Kidney epithelial cell (primary cell): ENCODE measurements at regions not wholly inside any gene's neighbourhood (a gene's known extent, or its start where the extent isn't known, plus 50 kb on each side); places are given as distances from the start of the nearest gene placed in this dataset.

Experiments
- DNase-seq: peaks from one replicate; pipeline ENCODE4 v3.0.0-alpha.2; 2010; ENCODE audit warnings: low read depth
- H3K27me3 ChIP-seq: 2 replicates; pipeline ENCODE4 v1.6.0; 2011; ENCODE audit warnings: low read length; ENCODE audit not compliant: control insufficient read depth, insufficient read depth
- H3K36me3 ChIP-seq: 2 replicates; pipeline ENCODE4 v1.5.1; 2011; ENCODE audit warnings: low read length; ENCODE audit not compliant: control insufficient read depth, insufficient read depth
- H3K4me3 ChIP-seq: 2 replicates; pipeline ENCODE4 v1.5.1; 2011; ENCODE audit warnings: low read depth, mild to moderate bottlenecking, control low read depth, low read length
- CTCF ChIP-seq: IDR thresholded peaks from 2 replicates; pipeline ENCODE4 v1.5.1; 2011; ENCODE audit warnings: mild to moderate bottlenecking, moderate library complexity, low read length, control low read depth, inconsistent platforms; ENCODE audit not compliant: insufficient read depth, poor library complexity, severe bottlenecking

DNA sequence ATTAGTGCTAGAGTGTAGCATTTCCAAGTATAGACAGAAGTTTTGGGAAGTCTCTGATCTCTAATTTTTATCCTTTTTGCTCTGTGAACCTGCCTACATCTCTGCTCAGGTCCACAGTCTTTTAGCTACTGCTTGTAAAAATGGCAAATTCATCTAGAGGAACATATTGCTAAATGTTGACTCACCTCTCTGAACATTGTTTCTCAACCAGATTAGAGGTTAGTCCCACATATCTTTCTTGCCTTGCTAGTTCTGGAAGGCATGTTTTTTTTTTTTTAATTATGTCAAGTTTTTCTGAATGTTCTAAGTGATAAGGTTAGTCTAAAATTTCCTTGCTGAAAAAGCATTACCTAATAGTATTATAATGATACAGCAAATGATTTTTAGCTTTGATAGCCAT is 2889.6 kb upstream of the PCDH20 start:
- no peak for DNase-seq
- no peak for TF ChIP-seq CTCF

GRCh38 chr13:64300239-64300638 is 2884.6 kb upstream of the PCDH20 start:
- no peak for TF ChIP-seq CTCF
- no peaks in the 10 kb centered on the region for H3K27me3 ChIP-seq
- no peak for DNase-seq
- no peak overlapping the region for H3K4me3 ChIP-seq
- H3K36me3 ChIP-seq: no peaks in the 10 kb centered on the region

More for the DNA sequence above, 2889.6 kb upstream of the PCDH20 start:
- no peaks in the 10 kb centered on the region for H3K27me3 ChIP-seq
- no peak overlapping the region for H3K4me3 ChIP-seq
- H3K36me3 ChIP-seq: no peaks in the 10 kb centered on the region

- H3K27me3 ChIP-seq: no peaks in the 10 kb centered on the region
- DNase-seq: no peak
- no peak overlapping the region for H3K4me3 ChIP-seq
- TF ChIP-seq CTCF: no peak
- H3K36me3 ChIP-seq: no peaks in the 10 kb centered on the region
Measured at GRCh38 chr13:64293923-64294322, 2878.3 kb upstream of the PCDH20 start.

DNA sequence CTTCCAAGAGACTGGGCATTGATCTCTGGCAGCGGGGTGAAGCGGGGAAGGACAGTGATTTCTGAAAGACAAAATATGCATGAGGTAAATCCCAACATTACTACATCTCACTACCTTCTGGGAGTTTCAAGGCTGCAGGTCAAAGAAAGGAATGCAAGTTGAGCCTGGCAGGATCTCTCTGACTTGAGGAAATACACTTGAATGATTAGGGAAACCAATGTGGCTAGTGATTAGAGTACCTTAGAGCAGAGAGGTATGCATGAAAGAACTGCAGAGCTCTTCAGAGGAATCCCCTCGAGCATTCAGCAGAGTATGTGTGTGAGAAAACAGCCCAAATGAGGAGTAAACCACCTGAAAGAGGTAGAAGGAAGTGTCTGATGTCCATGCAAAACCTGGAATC is 2874.1 kb upstream of the PCDH20 start:
- Histone ChIP-seq H3K4me3 (no peak overlapping the region), H3K27me3 (no peaks in the 10 kb centered on the region), H3K36me3 (no peaks in the 10 kb centered on the region)
- DNase-seq: no peak
- TF ChIP-seq CTCF: no peak

DNA sequence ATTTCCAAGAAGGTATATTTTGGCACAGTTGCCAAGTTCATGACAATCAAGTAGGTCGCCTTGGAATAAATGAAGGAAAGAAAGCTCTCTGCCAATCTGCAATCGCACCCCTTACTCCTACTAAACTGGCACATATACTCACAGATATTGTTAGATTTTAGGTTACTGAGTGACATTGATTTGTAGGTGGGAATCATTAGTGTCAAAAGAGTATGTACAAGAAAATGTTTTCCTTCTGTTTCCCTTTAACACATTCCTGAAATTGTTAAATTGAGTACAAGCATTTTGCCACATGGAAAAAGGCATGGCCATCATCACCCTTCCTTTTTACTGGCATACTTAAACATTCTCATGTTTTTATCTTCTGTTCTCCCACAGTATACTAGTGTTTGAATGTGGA is 2868.3 kb upstream of the PCDH20 start:
- Histone ChIP-seq H3K4me3 (no peak overlapping the region), H3K36me3 (no peaks in the 10 kb centered on the region), H3K27me3 (no peaks in the 10 kb centered on the region)
- no peak for TF ChIP-seq CTCF
- DNase-seq: no peak

GRCh38 chr13:64278493-64278892 is 2862.8 kb upstream of the PCDH20 start:
- Histone ChIP-seq H3K36me3 (no peaks in the 10 kb centered on the region), H3K4me3 (no peak overlapping the region), H3K27me3 (no peaks in the 10 kb centered on the region)
- no peak for TF ChIP-seq CTCF
- peak; percentile 32 for DNase-seq
